Right atrium auricular region (tissue), 2 donors: ENCODE measurements at regions not wholly inside any gene's neighbourhood (a gene's known extent, or its start where the extent isn't known, plus 50 kb on each side); places are given as distances from the start of the nearest gene placed in this dataset.

Experiments used
- DNase-seq: peaks from one replicate; pipeline ENCODE4 v3.0.0-alpha.2; 2019; ENCODE audit warnings: low spot score
- H3K27ac ChIP-seq, 2 donors: fragments of 200-600 bp; sonication (generic); 1 replicate in 1 of 2; 2 replicates in 1 of 2; pipeline ENCODE4 v1.5.1; 2016 to 2019
- H3K27me3 ChIP-seq, 2 donors: fragments of 200-600 bp; sonication (generic); one replicate each; pipeline versions ENCODE4 v1.5.1 to v1.6.0; 2017 to 2019
- H3K36me3 ChIP-seq: fragments of 200-600 bp; sonication (generic); one replicate; pipeline ENCODE4 v1.5.1; 2016
- H3K4me1 ChIP-seq, 2 donors: fragments of 200-600 bp; sonication (generic); one replicate each; pipeline versions ENCODE4 v1.5.1 to v1.6.0; 2017 to 2019
- H3K4me3 ChIP-seq, 2 donors: fragments of 200-600 bp; sonication (generic); 1 replicate in 1 of 2; 2 replicates in 1 of 2; pipeline ENCODE4 v1.5.1; 2017 to 2019; ENCODE audit warnings: mild to moderate bottlenecking in 1 of 2, moderate library complexity in 1 of 2
- H3K9me3 ChIP-seq, 2 donors: fragments of 200-600 bp; sonication (generic); one replicate each; pipeline ENCODE4 v1.5.1; 2019
- TF ChIP-seq, protein P1 (sequence below), 2 donors: fragments of 200-600 bp; sonication (generic); IDR thresholded peaks; one replicate each; pipeline ENCODE4 v1.5.1; 2019; ENCODE audit warnings: antibody characterized with exemption in 2 of 2

DNA sequence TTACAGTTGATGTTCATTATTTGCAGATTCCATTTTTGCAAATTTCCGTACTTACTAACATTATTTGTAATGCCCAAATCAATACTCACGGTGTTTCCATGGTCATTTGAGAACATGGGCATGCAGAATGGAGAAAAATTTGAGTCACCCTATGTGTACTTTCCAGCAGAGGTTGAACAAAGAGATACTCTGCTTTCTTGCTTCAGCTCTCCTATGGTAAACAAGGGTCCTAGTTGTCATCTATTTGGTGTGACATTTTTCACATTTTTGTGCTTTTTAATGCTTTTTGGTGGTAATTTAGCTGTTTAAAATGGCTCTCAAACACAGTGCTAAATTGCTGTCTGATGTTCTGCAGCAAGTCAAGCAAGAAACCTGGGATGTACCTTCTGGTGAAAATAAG lies 444.4 kb upstream of the CELF4 start:
- H3K36me3 ChIP-seq = no peaks in the 10 kb centered on the region
- DNase-seq = no peak
- no peaks in the 10 kb centered on the region for H3K4me1 ChIP-seq
- H3K4me3 ChIP-seq = no peak overlapping the region
- TF ChIP-seq, protein P1, sequence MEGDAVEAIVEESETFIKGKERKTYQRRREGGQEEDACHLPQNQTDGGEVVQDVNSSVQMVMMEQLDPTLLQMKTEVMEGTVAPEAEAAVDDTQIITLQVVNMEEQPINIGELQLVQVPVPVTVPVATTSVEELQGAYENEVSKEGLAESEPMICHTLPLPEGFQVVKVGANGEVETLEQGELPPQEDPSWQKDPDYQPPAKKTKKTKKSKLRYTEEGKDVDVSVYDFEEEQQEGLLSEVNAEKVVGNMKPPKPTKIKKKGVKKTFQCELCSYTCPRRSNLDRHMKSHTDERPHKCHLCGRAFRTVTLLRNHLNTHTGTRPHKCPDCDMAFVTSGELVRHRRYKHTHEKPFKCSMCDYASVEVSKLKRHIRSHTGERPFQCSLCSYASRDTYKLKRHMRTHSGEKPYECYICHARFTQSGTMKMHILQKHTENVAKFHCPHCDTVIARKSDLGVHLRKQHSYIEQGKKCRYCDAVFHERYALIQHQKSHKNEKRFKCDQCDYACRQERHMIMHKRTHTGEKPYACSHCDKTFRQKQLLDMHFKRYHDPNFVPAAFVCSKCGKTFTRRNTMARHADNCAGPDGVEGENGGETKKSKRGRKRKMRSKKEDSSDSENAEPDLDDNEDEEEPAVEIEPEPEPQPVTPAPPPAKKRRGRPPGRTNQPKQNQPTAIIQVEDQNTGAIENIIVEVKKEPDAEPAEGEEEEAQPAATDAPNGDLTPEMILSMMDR (IDR thresholded peaks at IDR 0.05) = no peak
- no peaks in the 10 kb centered on the region for H3K9me3 ChIP-seq
- no peak overlapping the region for H3K27ac ChIP-seq
- no peaks in the 10 kb centered on the region for H3K27me3 ChIP-seq

DNA sequence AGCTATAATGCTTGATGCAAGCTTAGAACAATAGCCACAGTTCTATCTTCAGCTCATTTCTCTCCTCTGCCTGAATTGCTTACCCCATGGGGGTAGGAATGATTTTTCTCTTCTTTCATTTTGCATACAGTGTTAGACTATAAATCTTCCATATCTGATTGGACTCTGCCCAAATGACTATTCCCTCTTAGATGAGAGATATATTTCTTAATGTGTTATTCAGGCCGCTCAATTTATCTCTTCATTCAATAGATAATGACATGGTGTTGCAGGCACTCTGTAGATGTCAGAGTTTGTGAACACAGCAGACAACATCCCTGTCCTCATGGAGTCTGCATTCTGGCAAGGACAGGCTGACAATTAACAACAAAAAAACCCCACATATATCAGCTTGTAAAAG lies 443.7 kb upstream of the CELF4 start:
- TF ChIP-seq, protein P1 (IDR thresholded peaks at IDR 0.05) = no peak
- Histone ChIP-seq H3K27ac (no peak overlapping the region), H3K36me3 (no peaks in the 10 kb centered on the region), H3K9me3 (no peaks in the 10 kb centered on the region), H3K27me3 (no peaks in the 10 kb centered on the region), H3K4me1 (no peaks in the 10 kb centered on the region), H3K4me3 (no peak overlapping the region)
- DNase-seq = no peak

DNA sequence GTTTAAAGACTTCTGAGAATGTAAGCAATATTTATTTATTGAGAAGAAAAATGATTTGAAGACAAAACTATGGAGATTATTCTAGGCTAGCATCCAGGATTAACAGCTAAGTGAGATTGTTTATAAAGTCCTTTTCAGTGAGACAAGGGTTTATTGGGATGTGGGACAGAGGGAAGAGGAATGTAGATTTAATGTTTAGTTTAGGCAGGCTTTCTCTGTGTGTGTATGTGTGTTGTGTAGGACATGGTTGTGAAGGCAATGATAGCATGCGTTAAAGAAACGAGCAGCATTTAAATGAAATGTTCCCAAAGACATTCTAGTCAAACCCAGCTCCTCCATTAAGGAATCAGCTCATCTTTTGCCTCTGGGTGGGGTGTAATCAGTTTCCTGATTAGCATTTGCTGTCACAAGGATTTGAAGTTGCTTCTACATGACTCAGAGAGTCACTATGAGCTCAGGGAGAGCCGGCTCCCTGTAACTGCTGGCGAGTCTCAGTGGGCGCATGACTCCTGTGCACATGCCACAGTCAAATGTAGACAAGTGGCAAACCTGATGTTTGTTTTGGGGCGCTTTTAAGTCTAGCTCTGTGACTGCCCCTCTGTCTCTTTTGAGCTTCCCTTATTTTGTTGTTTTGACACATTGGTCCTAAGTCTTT lies 442.2 kb upstream of the CELF4 start:
- Histone ChIP-seq H3K27ac (no peak overlapping the region), H3K4me3 (no peak overlapping the region), H3K27me3 (no peaks in the 10 kb centered on the region), H3K4me1 (no peaks in the 10 kb centered on the region), H3K36me3 (no peaks in the 10 kb centered on the region), H3K9me3 (no peaks in the 10 kb centered on the region)
- TF ChIP-seq, protein P1 (IDR thresholded peaks at IDR 0.05) = no peak
- no peak for DNase-seq

DNA sequence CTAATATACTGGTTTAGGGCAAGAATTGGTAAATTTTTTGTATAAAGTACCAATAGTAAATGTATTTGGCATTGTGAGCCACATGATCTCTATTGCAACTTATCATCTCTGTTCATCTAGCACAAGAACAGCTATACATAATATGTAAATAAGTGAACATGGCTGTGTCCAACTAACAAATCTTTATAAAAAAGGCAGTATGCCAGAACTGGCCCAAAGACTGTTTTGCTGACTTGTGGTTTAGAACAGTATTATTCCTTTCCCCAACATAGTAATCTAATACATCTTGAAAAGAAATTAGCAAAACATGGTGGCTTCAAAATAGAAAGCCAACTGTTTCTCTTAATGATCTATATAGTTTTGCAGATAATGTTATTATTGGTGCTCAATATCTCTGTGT lies 441.4 kb upstream of the CELF4 start:
- H3K27me3 ChIP-seq = no peaks in the 10 kb centered on the region
- no peak for DNase-seq
- TF ChIP-seq, protein P1 (IDR thresholded peaks at IDR 0.05) = no peak
- no peak overlapping the region for H3K27ac ChIP-seq
- H3K9me3 ChIP-seq = no peaks in the 10 kb centered on the region
- H3K4me1 ChIP-seq = no peaks in the 10 kb centered on the region
- H3K4me3 ChIP-seq = no peak overlapping the region
- no peaks in the 10 kb centered on the region for H3K36me3 ChIP-seq

DNA sequence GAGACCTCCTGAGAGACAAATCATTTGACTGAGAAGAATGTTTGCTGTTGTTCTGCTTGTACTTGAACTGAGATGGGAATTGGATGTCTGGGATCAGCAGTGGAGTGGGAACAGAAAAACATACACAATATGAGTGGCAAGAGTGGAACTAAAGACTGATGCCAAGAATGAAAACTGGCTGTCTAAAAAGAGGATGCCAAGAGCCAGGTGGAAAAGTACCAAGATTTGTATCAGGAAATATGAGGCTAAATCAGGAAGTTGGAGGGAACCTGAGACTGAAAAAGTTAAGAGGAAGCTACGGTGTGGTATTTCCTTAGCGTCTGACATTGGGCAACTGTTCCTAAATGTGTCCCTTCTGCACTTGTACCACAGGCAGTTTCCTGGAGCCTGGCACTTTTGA lies 440.9 kb upstream of the CELF4 start:
- Histone ChIP-seq H3K9me3 (no peaks in the 10 kb centered on the region), H3K4me3 (no peak overlapping the region), H3K27me3 (no peaks in the 10 kb centered on the region), H3K36me3 (no peaks in the 10 kb centered on the region), H3K4me1 (no peaks in the 10 kb centered on the region), H3K27ac (no peak overlapping the region)
- DNase-seq = no peak
- TF ChIP-seq, protein P1 (IDR thresholded peaks at IDR 0.05) = no peak

DNA sequence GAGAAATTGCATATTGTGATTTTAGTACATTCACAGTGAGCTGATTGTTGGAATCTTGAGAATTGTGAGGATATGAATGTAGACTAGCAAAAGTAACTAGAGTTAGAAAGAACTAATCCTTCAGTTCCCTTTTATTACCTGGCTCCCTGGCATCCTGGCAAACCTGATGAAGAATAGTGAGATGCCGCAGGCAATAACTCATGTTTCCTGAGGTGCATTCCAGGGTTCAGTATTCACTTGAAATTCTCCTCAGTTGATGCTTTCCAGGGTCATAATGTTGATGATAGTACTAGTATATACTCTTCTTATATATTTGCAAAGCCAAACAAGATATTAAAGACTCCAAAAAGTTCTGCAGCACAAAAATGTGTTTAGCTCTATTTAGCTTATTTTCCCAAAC lies 432.1 kb upstream of the CELF4 start:
- Histone ChIP-seq H3K36me3 (no peaks in the 10 kb centered on the region), H3K4me3 (no peak overlapping the region), H3K4me1 (no peaks in the 10 kb centered on the region), H3K27me3 (no peaks in the 10 kb centered on the region), H3K9me3 (no peaks in the 10 kb centered on the region), H3K27ac (no peak overlapping the region)
- TF ChIP-seq, protein P1 (IDR thresholded peaks at IDR 0.05) = no peak
- no peak for DNase-seq
